ENCODE measurements at regions not wholly inside any gene's neighbourhood (a gene's known extent, or its start where the extent isn't known, plus 50 kb on each side); places are given as distances from the start of the nearest gene placed in this dataset.
"Not testable (repeated sequence)": the region's sequence is repeated elsewhere in the genome, so short reads cannot be mapped to it uniquely, and the experiment has no call there.

DNA sequence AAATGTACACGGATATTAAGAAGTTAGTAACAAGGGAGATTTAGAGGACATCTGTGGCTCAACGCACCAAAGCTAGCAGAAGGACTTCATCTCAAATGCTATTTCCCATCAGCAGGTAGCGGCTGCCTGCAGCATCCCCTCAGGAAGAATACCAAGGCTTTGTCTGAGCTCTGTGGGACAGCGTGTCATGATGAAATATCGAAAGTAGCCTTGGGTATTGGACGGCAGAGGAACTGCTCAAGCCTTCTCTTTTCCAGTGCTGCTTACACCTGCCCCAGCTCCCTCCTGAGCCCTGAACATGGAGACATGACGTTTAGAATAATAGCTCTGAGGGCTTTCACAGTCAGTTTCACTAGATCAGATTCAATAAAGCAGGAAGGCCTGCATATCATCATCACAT is 241.6 kb downstream of the SUCLG1 start:
- DNase-seq (ENCODE audit: low read depth), result no peak

DNA sequence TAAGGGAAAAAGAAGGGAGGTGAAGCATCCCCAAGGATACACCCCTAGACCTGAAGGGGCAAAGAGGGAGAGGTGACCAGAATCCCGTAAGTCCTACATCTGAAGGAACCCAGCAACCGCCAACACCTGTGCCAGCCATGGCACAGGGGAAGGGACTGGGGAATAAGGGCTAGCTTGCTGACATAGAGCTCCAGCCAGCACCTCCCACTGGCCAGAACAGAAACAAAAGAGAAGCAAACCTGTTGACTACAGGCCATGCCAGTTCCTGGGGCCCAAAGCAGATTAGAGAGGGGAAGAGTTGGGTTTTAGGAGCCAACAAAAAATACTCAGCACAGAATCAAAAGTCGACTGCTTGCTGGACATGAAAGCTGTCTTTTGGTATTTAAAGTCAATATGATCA is 244.6 kb downstream of the SUCLG1 start:
- no peak for DNase-seq (ENCODE audit: low read depth)

DNA sequence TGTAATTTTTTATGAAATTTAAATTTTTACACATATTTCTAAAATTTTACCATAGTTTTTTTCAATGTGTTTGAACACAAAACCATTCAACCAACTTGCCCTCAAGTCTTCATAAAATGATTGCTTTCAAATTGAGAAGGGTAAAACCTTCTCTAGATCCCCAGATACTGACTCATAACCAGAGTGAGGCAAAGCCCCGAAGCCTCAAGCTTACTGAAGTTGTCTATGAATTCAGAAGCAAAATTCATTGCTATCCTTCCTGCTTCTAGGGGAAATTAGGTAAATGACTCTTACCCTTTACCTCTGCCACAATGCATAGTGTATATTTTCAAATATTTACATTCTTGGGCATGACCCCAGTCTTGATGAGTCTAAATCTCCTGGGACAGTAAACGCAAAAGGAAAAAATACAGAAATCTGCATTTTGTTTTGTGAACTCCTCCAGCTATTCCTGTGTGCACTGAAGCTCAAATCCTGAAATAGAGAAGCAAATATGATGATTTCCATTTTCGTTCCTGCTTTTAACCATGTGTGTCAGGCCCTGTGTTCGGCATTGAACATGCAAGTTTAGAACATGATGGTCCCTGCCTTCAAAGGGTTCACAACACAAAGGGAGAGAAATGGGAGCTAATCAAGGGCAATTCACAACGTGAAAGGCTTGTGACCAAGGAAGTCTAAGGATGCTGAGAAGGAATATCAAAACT is 246.3 kb downstream of the SUCLG1 start:
- DNase-seq (ENCODE audit: low read depth), result no peak

DNA sequence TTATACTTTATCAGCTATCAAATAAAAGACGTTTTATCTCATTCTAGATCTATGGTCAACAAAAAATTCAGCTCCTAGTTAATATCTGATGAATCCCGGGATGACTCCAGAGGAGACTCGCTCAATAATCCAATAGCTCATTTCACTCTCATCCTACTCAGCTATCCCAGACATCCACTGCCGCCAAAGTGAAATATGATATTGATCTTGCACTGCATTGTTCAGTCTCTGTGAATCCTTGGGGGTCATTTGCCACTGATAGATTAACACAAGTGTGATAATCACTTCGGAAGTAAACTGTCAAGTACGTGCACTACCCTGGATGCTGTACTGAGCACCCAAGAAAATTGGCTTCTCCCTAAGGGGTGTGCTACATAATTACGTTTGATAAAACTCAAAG is 249.1 kb downstream of the SUCLG1 start:
- DNase-seq (ENCODE audit: low read depth), result no peak

DNA sequence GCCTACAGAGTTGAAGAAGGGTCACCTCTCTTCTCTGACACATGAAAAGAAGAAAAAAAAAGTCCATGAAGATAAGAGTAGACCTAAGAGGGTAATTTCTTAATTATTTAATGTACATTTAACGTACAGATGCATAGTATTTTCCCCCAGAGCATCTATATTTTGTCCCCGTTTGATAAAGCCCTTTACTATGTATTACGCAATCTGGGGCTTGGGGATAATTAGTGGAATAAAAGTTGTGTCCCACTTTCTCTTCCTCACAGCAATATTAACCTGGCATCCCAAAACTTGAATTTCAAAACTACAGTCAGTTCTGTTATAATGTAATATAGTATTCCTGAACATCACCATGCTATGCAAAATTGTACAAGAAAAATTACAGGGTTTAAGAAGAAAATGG is 254.1 kb downstream of the SUCLG1 start:
- no peak for DNase-seq (ENCODE audit: low read depth)

DNA sequence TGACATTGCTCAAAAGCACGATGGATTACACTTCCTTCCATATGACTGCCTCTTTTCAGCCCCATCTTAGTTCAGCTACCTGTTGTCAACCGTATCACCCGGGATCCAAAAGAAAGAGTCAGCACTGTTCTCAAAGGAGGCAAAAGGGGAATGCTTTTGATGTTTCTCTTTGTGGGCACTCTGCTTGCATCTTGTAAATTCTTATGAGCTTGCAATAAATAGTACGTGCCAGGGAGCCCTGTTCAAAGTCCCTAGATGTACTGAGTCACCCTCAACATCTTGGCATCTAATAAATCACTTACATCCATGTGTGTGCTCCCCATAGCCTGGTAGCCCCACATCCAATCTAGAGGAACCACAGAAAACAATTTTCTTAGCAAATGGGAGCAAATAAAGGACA is 256.9 kb downstream of the SUCLG1 start:
- DNase-seq (ENCODE audit: low read depth), result no peak

DNA sequence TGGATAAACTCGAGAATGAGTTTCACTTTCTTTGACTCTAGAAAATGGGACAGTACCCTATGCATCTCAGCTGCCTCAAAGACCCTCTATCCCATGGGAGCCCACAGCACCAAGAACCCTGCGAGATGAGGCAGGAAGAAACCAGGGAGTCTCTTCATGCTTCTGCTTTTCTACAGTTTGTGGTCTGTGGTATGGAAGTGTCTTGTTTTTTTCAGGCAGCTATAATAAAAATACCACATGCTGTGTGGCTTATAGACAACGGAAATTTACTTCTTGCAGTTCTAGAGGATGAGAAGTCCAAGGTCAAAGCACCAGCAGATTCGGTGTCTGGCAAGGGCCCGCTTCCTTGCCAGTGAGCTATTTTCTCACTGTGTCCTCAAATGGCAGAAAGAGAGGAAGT is 257.9 kb downstream of the SUCLG1 start:
- no peak for DNase-seq (ENCODE audit: low read depth)

DNA sequence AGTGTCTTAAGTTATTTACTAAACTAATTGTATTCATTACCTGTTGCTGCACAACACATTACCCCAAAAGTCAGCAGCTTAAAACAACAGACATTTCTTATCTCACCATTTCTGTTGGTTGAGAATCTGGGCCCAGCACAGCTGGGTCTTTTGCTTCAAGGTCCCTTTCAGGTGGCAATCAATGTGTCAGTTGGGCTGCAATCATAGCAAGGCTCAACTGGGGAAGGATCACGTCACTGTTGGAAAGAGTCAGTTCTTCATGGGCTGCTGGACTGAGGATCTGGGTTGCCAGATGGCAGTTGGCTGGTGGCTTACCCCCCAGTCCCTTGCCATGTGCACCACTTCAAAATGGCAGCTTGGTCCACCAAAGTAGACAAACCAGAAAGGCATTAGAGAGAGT is 261.2 kb downstream of the SUCLG1 start:
- DNase-seq (ENCODE audit: low read depth), result no peak

DNA sequence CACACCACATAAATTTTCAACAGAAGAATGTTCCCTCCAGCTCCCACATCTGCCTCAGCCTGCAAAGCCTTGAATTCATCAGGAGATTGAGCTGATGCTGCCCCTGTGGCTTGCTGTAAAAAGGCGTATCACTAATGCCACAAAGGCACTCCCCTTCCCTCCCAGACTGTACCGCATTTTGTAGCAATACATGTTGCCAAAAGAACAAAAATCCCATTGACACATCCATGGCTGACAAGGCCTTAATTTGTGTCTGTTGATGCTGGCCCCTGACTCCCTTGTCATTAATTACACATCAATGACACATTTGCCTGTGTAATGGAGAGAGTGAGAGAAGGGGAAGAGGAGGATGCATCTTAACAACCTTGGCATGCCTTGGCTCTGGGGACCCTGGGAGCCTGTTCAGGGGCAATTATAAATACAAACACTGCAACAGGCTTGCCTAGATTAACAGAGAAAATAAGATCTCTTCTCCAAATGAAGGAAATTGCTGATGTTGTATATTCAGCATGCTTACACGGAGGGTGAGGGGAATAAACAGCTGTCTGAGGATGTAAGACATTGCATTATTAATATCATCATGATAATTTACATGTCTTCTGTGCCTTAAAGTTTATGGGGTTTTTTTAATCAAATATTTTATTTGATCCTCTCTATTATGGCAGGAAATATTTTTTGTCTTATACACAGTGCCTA is 264.0 kb downstream of the SUCLG1 start:
- no peak for DNase-seq (ENCODE audit: low read depth)

DNA sequence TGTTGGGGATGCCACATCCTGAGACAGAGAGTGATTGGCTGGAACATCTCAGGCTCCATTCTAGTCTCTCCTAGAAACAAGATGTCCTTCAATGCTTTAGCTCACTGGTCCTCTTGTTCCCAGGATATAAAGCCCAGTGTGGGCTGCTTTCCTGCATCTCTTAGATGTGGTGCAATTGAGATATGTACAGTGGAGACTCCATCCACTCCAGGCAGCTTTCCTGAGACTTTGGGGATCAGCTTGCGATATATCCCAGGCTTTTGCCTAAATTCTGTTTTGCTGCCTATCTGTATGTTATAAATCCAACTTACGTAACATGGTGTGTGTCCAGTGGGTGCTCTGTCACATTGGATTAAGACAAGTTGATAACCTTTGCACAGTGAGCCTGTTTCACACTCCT is 264.9 kb downstream of the SUCLG1 start:
- no peak for DNase-seq (ENCODE audit: low read depth)

DNA sequence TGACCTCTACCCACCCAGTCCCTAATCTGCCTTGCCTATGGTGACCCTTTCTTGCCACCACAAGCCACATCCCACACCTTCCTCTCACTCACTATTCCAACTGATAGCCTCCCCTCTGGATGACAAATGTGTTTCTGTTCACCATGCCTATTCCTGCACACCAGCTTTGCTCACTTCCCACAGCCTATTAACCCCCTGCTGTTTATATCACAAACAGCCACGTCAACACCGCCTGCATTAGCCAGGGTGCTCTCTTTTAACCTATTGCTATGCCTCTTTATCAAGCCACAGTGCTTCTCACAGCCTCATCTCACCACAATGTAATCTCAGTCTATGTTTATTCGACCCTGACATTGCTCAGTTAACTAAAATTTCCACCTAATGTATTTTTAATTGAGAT is 271.8 kb downstream of the SUCLG1 start:
- DNase-seq (ENCODE audit: low read depth), result no peak

DNA sequence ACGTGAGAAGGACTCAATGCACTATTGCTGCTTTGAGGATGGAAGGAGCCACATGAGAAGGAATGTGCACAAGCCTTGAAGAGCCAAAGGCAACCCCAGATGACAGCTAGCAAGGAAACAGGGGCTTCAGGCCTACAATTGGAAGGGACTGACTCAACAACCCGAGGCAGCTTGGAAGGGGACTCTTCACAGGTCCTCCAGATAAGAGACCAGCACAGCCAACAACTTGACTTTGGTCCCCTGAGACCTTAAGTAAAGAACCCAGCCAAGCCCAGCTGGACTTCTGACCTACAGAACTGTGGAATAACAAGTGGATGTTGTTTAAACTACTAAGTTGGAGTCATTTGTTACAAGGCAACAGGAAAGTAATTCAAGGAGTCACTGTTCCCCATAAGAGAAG is 277.2 kb downstream of the SUCLG1 start:
- no peak for DNase-seq (ENCODE audit: low read depth)

DNA sequence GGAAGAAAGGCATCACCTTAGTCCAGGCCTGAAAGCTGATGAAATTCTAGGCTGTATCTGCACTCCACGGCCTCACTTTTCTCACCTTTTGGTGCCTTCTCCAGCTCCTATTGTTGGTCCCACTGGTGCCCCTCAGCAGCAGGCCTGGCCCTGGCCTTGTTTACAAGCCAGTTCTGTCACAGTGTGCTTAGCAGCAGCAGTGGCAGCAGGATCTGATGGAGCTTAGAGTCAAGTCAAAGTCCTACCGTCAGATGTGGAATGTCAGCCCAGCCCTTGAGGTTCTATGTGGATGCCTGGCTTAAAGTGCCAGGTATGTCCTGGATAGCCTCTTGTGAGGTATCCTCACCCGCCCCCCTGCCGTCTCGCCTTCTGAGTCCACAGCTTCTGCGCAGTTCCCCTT is 281.3 kb downstream of the SUCLG1 start:
- DNase-seq (ENCODE audit: low read depth), result no peak

DNA sequence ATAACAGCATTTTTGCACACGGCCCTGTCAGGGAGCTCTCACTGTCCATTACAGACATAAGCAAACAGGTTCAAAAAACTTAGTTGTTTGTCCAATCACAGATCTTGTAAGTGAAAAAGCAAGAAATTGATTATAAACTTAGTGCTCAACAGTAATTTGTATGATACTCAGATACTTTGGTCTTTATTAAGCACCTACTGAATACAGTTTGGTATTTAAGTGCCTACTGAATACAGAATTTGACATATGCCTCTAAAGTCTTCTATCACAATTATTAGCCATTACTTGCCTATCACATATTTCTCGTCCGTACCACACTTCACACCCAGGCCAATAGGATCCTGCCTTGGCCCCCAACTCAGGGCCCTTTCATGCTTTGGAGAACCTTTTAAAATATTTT is 283.1 kb downstream of the SUCLG1 start:
- DNase-seq (ENCODE audit: low read depth), result no peak

DNA sequence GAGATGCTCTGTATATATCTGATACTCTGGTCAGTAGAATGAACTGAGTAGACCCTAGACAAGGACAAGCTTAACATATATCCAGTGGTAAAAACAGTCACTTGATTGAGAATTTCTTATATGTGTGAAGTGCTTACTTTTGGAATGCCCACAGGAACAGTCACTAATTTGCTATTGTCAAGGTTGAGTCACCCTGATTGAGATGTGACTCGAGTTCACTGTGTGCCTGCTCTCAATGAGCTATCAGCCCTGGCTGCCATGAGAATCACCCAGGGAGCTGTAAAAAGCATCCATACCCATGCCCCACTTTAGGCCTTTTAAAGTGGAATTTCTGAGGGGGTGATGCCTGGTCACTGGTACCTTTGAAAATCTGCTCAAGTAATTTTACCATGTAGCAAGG is 283.7 kb downstream of the SUCLG1 start:
- DNase-seq (ENCODE audit: low read depth), result no peak

DNA sequence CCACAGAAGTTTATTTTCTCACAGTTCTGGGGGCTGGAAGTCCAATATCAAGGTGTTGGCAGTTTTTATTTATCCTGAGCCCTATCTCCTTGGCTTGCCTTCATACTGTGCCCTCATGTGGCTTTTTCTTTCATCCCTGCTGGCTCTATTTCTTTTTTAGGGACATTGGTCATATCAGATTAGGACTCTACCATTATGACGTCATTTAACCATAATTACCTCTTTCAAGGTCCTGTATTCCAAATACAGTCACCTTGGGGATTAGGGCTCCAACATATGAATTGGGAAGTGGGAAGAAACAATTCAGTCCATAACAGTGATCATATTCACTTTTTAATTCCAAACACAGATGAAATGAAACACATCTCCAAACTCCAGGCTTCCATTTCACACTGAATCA is 286.0 kb downstream of the SUCLG1 start:
- no peak for DNase-seq (ENCODE audit: low read depth)

DNA sequence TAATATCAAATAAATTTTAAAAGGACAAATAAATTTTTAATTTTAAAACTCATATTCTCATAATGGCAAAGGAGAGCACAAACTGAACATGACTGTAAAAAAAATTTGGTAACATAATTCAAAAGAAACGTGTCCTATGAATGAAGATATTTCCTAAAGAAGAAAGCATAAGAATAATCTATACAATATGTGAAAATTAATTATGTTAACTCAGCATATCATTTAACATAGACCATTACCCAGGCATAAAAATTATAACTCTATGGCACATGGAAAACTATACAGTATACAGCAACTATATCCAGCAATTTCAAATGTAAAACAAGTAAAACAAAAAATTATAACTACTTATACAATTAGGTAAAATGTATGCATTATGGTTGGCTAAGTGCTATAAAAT is 288.1 kb downstream of the SUCLG1 start:
- no peak for DNase-seq (ENCODE audit: low read depth)

DNA sequence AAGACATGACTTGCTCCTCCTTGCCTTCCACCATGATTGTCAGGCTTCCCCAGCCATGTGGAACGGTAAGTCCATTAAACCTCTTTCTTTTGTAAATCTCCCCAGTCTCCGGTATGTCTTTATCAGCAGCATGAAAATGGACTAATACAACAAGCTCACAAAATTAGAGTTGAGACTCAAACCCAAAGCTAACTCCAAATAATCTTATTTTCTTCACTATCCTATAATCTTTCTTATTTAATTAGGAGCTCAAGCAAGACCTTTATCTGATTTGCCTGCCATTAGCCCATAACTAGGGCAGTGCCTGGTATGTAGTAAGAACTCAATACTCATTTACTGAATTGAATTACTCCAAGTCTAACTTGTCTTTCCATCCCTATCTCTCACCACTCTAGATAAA is 289.2 kb downstream of the SUCLG1 start:
- no peak for DNase-seq (ENCODE audit: low read depth)

DNA sequence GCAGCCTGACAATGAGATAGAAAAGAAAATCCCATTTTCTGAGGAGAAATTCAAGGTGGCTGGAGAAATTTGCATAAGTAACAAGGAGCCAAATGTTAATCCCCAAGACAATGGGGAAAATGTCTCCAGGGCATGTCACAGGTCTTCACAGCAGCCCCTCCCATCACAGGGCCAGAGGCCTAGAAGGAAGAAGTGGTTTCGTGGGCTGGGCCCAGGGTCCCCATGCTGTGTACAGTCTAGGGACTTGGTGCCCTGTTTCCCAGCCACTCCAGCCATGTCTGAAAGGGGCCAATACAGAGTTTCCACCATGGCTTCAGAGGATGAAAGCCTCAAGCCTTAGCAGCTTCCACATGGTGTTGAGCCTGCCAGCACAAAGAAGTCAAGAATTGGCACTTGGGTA is 290.5 kb downstream of the SUCLG1 start:
- DNase-seq (ENCODE audit: low read depth), result not testable (repeated sequence)

DNA sequence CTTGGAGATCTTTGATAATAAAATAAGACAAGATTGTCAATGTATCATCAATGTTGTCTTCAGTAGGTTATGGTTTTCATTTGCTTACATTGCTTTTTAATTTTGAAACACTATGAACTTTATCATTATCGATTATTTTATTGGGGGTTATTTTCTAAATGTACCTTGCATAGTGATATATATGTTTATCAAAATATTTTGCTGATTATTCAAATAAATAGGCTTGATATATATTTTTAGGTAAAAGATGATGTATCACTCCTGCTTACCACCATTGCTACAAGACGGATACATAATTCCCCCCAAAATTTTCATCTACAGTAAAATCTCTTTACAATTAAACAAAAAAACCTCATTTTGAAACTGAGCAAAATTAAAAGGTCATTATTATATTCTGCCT is 293.8 kb downstream of the SUCLG1 start:
- no peak for DNase-seq (ENCODE audit: low read depth)

DNA sequence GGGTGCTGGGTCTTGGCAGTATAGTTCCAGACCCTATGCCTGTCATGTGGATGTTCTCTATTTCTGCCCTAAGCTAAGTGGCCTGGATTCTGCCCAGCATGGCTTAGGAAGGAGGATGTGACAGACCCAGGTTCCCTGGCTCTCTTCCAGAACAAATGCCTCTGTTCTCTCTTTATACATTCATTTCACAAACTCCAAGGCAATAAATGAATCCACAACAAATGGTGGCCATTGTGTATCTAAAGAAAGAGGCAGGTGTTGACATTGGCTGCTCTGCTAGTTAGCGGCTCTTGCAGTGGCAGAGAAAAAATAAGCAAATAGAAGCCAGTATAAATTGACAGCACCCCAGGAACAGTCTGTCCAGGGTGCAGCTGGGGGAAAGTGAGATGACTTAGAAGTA is 298.6 kb downstream of the SUCLG1 start:
- no peak for DNase-seq (ENCODE audit: low read depth)

DNA sequence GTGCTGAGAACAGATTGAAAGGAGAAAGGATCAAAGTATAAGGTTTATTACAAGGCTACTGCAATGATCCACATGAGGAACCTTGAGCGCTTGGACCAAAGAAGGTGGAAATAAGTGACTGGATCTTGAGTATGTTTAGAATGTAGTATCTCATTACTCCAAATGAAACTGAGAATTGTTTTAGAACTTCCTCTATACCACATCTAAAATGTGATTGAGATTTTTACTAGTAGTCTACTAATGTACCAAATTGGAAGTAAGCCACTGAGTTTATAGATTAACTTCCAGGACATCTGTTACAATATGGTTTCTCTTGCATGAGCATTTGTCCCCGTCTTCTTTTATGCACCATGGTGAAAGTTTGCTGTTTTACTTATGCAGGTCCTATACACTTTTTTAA is 300.5 kb downstream of the SUCLG1 start:
- DNase-seq (ENCODE audit: low read depth), result no peak

DNA sequence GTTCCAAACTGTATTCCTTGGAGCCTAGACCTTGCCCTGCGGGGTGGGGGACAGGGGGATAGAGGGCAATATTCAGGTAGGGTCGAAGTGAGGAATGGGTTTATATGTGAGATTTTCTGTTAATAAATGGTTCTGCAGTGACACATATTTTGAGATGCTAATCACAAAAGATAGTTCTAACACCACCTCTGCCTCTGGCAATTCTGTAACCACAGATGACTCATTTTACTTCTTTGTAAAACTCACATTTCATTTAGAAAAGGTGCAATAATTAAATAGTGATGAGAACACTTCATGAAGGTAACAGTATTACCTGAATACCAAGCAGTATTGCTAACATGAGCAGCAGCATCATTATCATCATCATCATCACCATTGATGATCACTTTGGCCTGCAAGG is 306.6 kb downstream of the SUCLG1 start:
- DNase-seq (ENCODE audit: low read depth), result no peak

DNA sequence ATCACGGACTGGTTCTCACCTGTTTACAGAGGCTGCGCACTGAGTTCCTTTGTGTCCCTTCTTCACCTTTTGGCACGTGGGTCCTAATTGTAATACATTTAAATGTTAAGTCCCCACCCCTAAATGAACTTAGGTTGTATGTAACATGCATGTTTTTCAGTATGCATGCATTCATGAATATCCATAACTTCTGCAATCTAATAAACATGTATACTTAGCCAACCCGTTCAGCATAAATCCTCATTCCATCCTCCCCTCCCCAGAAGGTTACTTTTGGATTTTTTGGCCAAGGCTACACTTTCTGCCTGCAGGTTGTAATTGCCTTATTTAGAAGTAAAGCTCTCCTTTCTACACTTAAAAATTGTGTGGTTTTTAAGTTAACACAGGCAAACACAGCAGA is 314.7 kb downstream of the SUCLG1 start:
- DNase-seq (ENCODE audit: low read depth), result no peak

Measured in M059J (cell line).